ENCODE measurements at regions not wholly inside any gene's neighbourhood (a gene's known extent, or its start where the extent isn't known, plus 50 kb on each side); places are given as distances from the start of the nearest gene placed in this dataset.
A peak's percentile ranks its signal among the peaks of the same experiment; 100 is the strongest.

GRCh38 chr12:92304371-92305055 lies 158.9 kb upstream of the BTG1 start:
- DNase-seq (ENCODE audit: low read depth), result no peak

- DNase-seq (ENCODE audit: low read depth), result no peak
These were observed 156.6 kb upstream of the BTG1 start for GRCh38 chr12:92302041-92302829.

GRCh38 chr12:92301356-92301755 lies 155.7 kb upstream of the BTG1 start:
- DNase-seq (ENCODE audit: low read depth), result no peak

DNA sequence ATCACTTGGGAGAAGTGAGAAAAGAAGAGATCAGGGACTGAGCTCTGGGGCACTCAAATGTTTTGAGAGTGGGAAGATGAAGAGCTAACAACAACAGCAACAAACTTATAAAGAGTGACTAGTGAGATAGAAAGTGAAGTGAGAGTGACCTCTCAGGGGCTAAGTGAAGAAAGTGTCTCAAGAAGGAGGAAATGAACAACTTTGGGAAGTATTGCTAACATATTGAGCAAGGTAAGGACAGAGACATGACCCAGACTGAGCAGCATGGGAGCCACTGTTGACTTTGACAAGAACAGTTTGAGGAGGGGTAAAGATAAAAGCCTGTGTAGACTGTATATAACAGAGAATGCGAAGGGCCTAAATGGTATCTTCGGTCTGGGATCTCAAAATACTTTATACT lies 155.1 kb upstream of the BTG1 start:
- DNase-seq (ENCODE audit: low read depth), result no peak

GRCh38 chr12:92299744-92300143 lies 154.1 kb upstream of the BTG1 start:
- no peak for DNase-seq (ENCODE audit: low read depth)

GRCh38 chr12:92299344-92299743 lies 153.7 kb upstream of the BTG1 start:
- DNase-seq (ENCODE audit: low read depth), result no peak

DNA sequence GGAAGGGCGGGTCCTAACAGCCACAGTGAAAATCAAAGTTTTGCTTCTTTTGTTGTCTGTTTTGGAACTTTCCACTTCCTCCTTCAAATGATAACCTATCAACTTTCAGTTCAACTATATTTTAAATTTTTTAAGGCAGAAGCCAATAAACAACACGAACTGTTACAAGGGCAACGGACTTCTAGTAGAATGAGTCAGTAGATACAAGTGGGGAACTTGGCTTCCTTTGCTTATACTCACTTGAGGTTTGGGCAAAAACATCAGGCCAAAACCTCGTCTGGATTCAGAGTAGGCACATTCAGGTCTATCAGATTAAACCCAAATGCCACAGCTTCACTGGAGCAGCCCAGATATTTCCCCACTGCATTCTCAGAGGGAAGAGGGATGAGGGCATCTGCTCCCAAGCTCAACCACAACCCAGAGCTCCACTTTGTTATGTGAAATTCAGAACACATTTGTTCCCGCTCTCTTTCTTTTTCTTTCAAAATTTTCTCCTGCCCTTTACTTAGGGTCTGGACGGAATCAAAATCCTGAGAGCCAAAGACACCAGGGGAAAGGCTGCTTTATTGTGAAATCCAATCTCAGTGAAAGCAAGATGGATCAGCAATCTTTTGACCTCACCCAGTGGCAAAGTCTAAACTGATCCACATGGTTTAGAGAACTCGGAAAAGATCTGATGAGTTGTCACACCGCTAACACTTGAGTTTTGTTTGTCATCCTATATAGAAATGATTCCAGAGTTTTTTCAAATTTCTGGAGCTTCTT lies 152.5 kb upstream of the BTG1 start:
- peak; percentile 91 for DNase-seq (ENCODE audit: low read depth)

DNA sequence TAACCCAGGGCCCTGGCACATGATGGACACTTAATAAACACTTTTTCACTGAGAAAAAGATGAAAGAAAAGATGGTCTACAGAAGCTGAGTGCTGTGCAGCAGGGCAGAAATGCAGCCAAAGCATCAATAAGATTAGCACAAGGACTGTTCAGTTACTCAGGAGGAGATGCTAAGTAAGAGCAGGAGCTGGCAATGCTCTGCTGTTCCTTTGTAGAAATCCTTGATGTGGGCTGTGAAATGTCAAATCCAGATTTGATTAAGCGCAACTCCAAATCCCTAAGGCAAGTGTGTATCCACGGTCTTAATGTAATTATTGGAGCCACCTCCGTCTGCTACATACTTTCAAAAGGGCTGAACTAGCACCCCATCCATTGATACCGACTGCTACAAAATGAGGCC lies 151.8 kb upstream of the BTG1 start:
- DNase-seq (ENCODE audit: low read depth), result no peak

- no peak for DNase-seq (ENCODE audit: low read depth)
These were observed 149.9 kb upstream of the BTG1 start for GRCh38 chr12:92295523-92295922.

GRCh38 chr12:92294676-92295440 lies 149.2 kb upstream of the BTG1 start:
- no peak for DNase-seq (ENCODE audit: low read depth)

GRCh38 chr12:92292016-92292415 lies 146.4 kb upstream of the BTG1 start:
- DNase-seq (ENCODE audit: low read depth), result peak; percentile 43

DNA sequence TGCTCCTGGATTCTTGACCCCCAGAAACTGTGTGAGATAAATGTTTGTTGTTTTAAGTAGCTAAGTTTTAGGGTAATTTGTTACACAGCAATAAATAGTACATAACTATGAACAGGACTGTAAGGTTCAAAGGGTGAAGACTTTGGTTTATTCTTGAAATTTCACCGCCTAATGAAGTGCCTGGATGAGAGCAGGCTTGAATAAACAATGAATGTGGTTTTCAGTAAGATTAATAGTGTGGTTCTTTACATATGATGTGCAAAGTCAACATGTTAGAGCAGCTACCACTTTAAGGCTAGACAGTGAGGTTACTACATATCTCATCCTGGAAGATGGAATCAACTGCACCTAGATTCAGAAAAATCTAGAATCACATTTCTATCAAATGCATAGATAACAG lies 145.2 kb upstream of the BTG1 start:
- peak; percentile 56 for DNase-seq (ENCODE audit: low read depth)

DNA sequence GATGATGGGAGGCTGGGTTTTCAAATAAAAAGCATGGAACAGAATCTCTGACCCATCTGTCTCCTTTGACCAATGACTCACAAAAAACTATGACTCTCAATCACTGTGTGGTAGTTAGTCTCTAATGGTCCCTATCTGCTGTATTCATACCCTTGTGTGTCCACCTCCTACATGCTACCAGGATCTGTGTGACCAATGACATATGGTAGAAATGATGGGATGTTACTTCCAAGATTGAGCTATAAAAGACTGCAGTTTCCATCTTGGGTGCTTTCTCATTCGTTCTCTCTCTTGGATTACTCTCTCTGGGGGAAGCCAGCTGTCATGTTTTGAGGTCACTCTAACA lies 144.7 kb upstream of the BTG1 start:
- DNase-seq (ENCODE audit: low read depth), result peak; percentile 63

DNA sequence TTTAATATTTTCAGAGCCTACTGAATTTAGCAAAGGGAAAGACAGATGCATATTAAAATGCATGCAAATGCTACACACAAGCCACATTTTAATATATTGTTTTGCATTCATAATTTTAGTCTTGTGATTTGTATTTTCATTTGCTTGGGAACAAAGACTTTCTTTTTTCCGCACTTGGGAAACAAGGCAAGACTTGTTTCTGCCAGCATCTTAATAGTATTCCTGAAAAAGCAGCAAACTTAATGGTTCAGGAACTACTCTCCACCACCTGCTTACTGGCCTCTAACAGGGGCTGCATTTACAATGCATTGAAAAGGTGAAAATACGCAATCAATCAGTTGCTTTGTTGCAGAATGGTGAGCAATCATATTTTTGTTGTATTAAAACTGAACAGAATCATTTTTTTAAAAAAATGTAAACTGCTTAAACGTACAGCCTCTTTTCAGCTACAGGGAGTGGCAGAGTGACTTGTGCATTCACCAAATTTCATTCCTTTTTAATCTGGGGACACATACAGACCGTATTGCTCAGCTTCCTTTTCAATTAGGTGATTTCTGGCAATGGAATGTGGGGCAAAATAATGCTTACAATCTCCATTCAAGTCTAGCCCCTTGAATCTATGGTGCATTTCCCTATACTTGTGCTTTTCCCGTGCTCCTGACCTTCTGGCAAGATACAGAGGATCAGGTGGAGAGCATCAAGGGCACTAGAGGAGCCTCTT lies 144.1 kb upstream of the BTG1 start:
- peak; percentile 71 for DNase-seq (ENCODE audit: low read depth)

DNA sequence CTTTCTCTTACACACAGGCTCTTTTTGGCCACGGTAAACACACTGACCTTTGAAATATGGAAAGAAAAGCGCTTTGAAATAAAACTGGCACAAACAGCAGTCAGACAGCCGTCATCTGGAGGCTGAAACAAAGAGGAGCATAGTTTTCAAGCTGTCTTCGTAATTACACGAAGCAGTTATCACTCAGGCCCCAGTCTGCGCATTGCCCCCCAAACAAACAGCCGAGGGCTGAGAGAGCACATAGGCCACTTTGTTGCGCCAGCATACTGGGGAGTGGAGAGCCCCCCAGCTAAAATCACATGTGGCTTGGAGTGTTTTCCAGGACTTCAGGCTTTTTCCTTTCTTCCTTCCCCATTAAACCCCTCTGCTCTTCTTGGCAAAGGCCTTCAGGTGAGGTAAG lies 142.9 kb upstream of the BTG1 start:
- DNase-seq (ENCODE audit: low read depth), result no peak

- DNase-seq (ENCODE audit: low read depth), result no peak
These were observed 132.8 kb upstream of the BTG1 start for GRCh38 chr12:92278378-92278828.

DNA sequence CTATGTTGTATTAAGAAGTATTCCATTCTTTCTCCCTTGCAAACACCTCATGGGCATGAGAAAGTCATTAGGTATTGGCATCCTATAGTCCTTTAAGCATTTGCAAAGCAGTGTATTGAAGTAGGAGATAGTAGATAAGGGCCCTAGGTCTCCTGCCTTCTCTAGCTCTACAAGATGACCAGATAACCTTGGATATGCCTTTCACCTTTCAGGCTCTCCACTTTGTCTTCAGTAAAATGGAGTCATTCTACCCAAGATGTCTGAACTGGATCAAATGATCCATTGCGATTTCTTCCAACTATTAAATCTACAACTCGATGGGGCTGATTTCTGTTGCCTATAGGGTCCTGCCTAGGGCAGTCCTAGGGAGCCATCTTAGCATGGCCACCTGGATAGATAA lies 132.1 kb upstream of the BTG1 start:
- DNase-seq (ENCODE audit: low read depth), result no peak

GRCh38 chr12:92276276-92276675 lies 130.6 kb upstream of the BTG1 start:
- DNase-seq (ENCODE audit: low read depth), result no peak

DNA sequence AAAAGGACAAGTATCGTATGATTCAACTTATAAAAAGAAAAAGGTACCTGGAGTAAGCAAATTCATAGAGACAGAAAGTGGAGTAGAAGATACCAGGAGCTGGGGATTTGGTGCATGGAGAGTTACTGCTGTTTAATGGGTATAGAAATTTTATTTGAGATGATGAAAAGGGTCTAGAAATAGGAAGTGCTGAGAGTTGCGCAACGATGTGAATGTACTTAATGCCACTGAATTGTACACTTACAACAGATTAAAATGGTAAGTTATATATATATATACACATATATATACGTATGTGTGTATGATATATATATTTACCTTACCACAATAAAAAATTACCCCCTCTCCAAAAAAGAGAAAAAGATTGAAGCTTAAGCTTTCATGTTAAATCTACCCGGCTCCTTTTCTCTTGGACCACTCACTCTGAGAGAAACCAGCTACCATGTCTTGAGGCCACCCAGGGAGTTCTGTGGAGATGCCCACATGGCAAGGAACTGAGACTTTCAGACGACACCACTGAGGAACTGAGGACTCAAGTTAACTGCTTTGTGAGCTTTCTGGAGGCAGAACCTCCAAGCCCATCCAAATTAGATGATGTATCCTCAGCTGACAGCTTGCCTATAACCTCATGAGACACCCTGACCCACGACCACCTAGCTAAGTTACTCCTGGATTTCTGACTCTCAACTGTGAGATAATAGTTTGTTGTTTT lies 130.0 kb upstream of the BTG1 start:
- no peak for DNase-seq (ENCODE audit: low read depth)

- no peak for DNase-seq (ENCODE audit: low read depth)
These were observed 127.4 kb upstream of the BTG1 start for GRCh38 chr12:92273076-92273475.
